Liver (tissue), 8 donors: ENCODE measurements at regions not wholly inside any gene's neighbourhood (a gene's known extent, or its start where the extent isn't known, plus 50 kb on each side); places are given as distances from the start of the nearest gene placed in this dataset.

Experiments
- DNase-seq: peaks from one replicate; pipeline ENCODE4 v3.0.0-alpha.2; 2017; ENCODE audit warnings: low spot score
- H3K27ac ChIP-seq, 2 donors: one replicate each; pipeline ENCODE4 v1.7.0; 2013; ENCODE audit warnings: inconsistent platforms in 2 of 2, low read length in 2 of 2, control low read depth in 1 of 2, low read depth in 1 of 2, mild to moderate bottlenecking in 1 of 2
- H3K27me3 ChIP-seq, 4 donors: one replicate each; pipeline versions ENCODE4 v1.6.1 to v1.7.0; 2013; ENCODE audit warnings: low read length in 3 of 4, inconsistent platforms in 1 of 4, mild to moderate bottlenecking in 1 of 4, moderate library complexity in 1 of 4; ENCODE audit not compliant: control insufficient read depth in 4 of 4, insufficient read depth in 4 of 4
- H3K36me3 ChIP-seq, 4 donors: one replicate each; pipeline versions ENCODE4 v1.6.1 to v1.7.0; 2013; ENCODE audit warnings: low read length in 3 of 4, mild to moderate bottlenecking in 3 of 4, low read depth in 1 of 4, moderate library complexity in 1 of 4; ENCODE audit not compliant: control insufficient read depth in 4 of 4, insufficient read depth in 3 of 4
- H3K4me1 ChIP-seq, 4 donors: one replicate each; pipeline versions ENCODE4 v1.6.1 to v1.7.0; 2013; ENCODE audit warnings: low read length in 3 of 4, mild to moderate bottlenecking in 3 of 4, moderate library complexity in 1 of 4; ENCODE audit not compliant: control insufficient read depth in 4 of 4, insufficient read depth in 4 of 4
- H3K4me3 ChIP-seq, 3 donors: one replicate each; pipeline versions ENCODE4 v1.6.1 to v1.7.0; 2013; ENCODE audit warnings: low read length in 3 of 3, control low read depth in 1 of 3, low read depth in 1 of 3, mild to moderate bottlenecking in 1 of 3
- H3K9ac ChIP-seq, 2 donors: one replicate each; pipeline ENCODE4 v1.7.0; 2013; ENCODE audit warnings: low read length in 2 of 2, mild to moderate bottlenecking in 2 of 2, moderate library complexity in 2 of 2, control low read depth in 1 of 2, low read depth in 1 of 2
- H3K9me3 ChIP-seq, 4 donors: one replicate each; pipeline versions ENCODE4 v1.6.1 to v1.7.0; 2013; ENCODE audit warnings: low read length in 3 of 4; ENCODE audit not compliant: control insufficient read depth in 4 of 4
- ATF3 ChIP-seq: IDR thresholded peaks from 2 replicates; pipeline ENCODE4 v1.6.1; 2016; ENCODE audit warnings: antibody characterized with exemption
- CTCF ChIP-seq: fragments of 150-350 bp; IDR thresholded peaks from 2 replicates; pipeline ENCODE4 v1.5.1; 2017; ENCODE audit warnings: improper control_type of control experiment, low read depth, low read length; ENCODE audit not compliant: missing input control
- EGR1 ChIP-seq, 2 donors: IDR thresholded peaks; 2 replicates each; pipeline ENCODE4 v1.6.1; 2016 to 2018; ENCODE audit warnings: antibody characterized with exemption in 2 of 2, low read depth in 2 of 2
- FOXA2 ChIP-seq: IDR thresholded peaks from 2 replicates; pipeline ENCODE4 v1.6.1; 2016; ENCODE audit warnings: antibody characterized with exemption
- GABPA ChIP-seq, 2 donors: IDR thresholded peaks in 1 of 2; conservative IDR thresholded peaks in 1 of 2; 2 replicates each; pipeline ENCODE4 v1.6.1; 2016; ENCODE audit warnings: antibody characterized with exemption in 2 of 2, mild to moderate bottlenecking in 1 of 2, moderate library complexity in 1 of 2
- HNF4A ChIP-seq, 2 donors: conservative IDR thresholded peaks; 2 replicates each; pipeline ENCODE4 v1.6.1; 2016; ENCODE audit warnings: antibody characterized with exemption in 2 of 2, mild to moderate bottlenecking in 2 of 2
- JUND ChIP-seq, 2 donors: IDR thresholded peaks; 2 replicates each; pipeline ENCODE4 v1.6.1; 2016; ENCODE audit warnings: antibody characterized with exemption in 2 of 2
- MAX ChIP-seq: IDR thresholded peaks from 2 replicates; pipeline ENCODE4 v1.6.1; 2016; ENCODE audit warnings: antibody characterized with exemption
- NR2F2 ChIP-seq: IDR thresholded peaks from 2 replicates; pipeline ENCODE4 v1.6.1; 2016; ENCODE audit warnings: antibody characterized with exemption
- RAD21 ChIP-seq, 2 donors: IDR thresholded peaks; 2 replicates each; pipeline ENCODE4 v1.6.1; 2016; ENCODE audit warnings: antibody characterized with exemption in 2 of 2, mild to moderate bottlenecking in 2 of 2
- RXRA ChIP-seq, 2 donors: IDR thresholded peaks; 2 replicates each; pipeline ENCODE4 v1.6.1; 2017 to 2018; ENCODE audit warnings: antibody characterized with exemption in 2 of 2, mild to moderate bottlenecking in 1 of 2
- SP1 ChIP-seq: IDR thresholded peaks from 2 replicates; pipeline ENCODE4 v1.6.1; 2018; ENCODE audit warnings: antibody characterized with exemption, mild to moderate bottlenecking
- TAF1 ChIP-seq: conservative IDR thresholded peaks from 2 replicates; pipeline ENCODE4 v1.6.1; 2016; ENCODE audit warnings: antibody characterized with exemption, mild to moderate bottlenecking
- YY1 ChIP-seq: IDR thresholded peaks from 2 replicates; pipeline ENCODE4 v1.6.1; 2016; ENCODE audit warnings: antibody characterized with exemption, mild to moderate bottlenecking
- ZBTB33 ChIP-seq: IDR thresholded peaks from 2 replicates; pipeline ENCODE4 v1.6.1; 2016; ENCODE audit warnings: antibody characterized with exemption
- WGBS: extraction: QIAGEN DNeasy Blood & Tissue Kit; methylation state at CpG from one replicate; pipeline ENCODE4 v1.1.7; 2013; 5-methylcytosine and 5-hydroxymethylcytosine counted together
- donor health status: healthy.
- donor health status: healthy.
- donor health status: healthy.
- donor health status: healthy.
- donor health status: healthy.

GRCh38 chr10:3452173-3452626, 279.6 kb upstream of the PITRM1 start (continued):
- TF ChIP-seq CTCF (peak; percentile 29), ATF3 (no peak), GABPA (IDR thresholded peaks at IDR 0.05 in 1 of 2, conservative IDR thresholded peaks at IDR 0.05 in 1 of 2) (no peak), YY1 (no peak), TAF1 (no peak), MAX (peak; percentile 15), JUND (IDR thresholded peaks at IDR 0.05) (no peak)

- Histone ChIP-seq H3K4me1 (no peaks in the 10 kb centered on the region), H3K27me3 (peaks cover 0 to 4% (median 0%) of the 10 kb centered on the region in 4 donors), H3K9me3 (no peaks in the 10 kb centered on the region), H3K27ac (peak overlapping the region; percentile 38 to 50), H3K4me3 (no peak overlapping the region), H3K36me3 (no peaks in the 10 kb centered on the region), H3K9ac (no peak overlapping the region)
- TF ChIP-seq FOXA2 (no peak), EGR1 (IDR thresholded peaks at IDR 0.05; ENCODE audit: low read depth in 2 of 2) (no peak), SP1 (no peak), RXRA (IDR thresholded peaks at IDR 0.05) (peak in 1 of 2 donors; percentile 30)
- 46% methylated on average over 4 of the region's 4 CpGs for WGBS
- no peak for DNase-seq
Measured at GRCh38 chr10:3451516-3452172, 279.1 kb upstream of the PITRM1 start.

- 84% methylated on average over 4 of the region's 4 CpGs for WGBS
- TF ChIP-seq ZBTB33 (no peak), NR2F2 (no peak), HNF4A (conservative IDR thresholded peaks at IDR 0.05) (no peak), RAD21 (IDR thresholded peaks at IDR 0.05) (no peak), EGR1 (IDR thresholded peaks at IDR 0.05; ENCODE audit: low read depth in 2 of 2) (no peak), ATF3 (no peak), TAF1 (no peak), GABPA (IDR thresholded peaks at IDR 0.05 in 1 of 2, conservative IDR thresholded peaks at IDR 0.05 in 1 of 2) (no peak), JUND (IDR thresholded peaks at IDR 0.05) (no peak), MAX (no peak)
- Histone ChIP-seq H3K27ac (no peak overlapping the region), H3K9ac (no peak overlapping the region), H3K4me3 (no peak overlapping the region), H3K36me3 (no peaks in the 10 kb centered on the region), H3K4me1 (no peaks in the 10 kb centered on the region), H3K9me3 (peaks cover 0 to 2% (median 0%) of the 10 kb centered on the region in 4 donors), H3K27me3 (peaks cover 0 to 4% (median 0%) of the 10 kb centered on the region in 4 donors)
- DNase-seq = no peak
Measured at GRCh38 chr10:3446221-3446620, 273.6 kb upstream of the PITRM1 start.
